Kidney tubule cell (primary cell): ENCODE measurements at regions not wholly inside any gene's neighbourhood (a gene's known extent, or its start where the extent isn't known, plus 50 kb on each side); places are given as distances from the start of the nearest gene placed in this dataset.

ENCODE experiments used
- DNase-seq: peaks from one replicate; pipeline ENCODE4 v3.0.0-alpha.2; 2018; ENCODE audit warnings: low spot score

GRCh38 chr6:10305790-10306415 lies 109.0 kb downstream of the TFAP2A start:
- no peak for DNase-seq

GRCh38 chr6:10303608-10304506 lies 111.0 kb downstream of the TFAP2A start:
- no peak for DNase-seq

GRCh38 chr6:10302566-10303235 lies 112.2 kb downstream of the TFAP2A start:
- DNase-seq: no peak

GRCh38 chr6:10300071-10300470 lies 114.8 kb downstream of the TFAP2A start:
- DNase-seq: peak; percentile 91

GRCh38 chr6:10297832-10298231 lies 117.0 kb downstream of the TFAP2A start:
- DNase-seq: no peak

GRCh38 chr6:10278746-10279145 lies 136.1 kb downstream of the TFAP2A start:
- no peak for DNase-seq

- no peak for DNase-seq
Measured at GRCh38 chr6:10276660-10277287, 138.1 kb downstream of the TFAP2A start.

- peak; percentile 38 for DNase-seq
Measured at GRCh38 chr6:10276106-10276505, 138.8 kb downstream of the TFAP2A start.

GRCh38 chr6:10272591-10272990 lies 142.3 kb downstream of the TFAP2A start:
- DNase-seq: peak; percentile 12

GRCh38 chr6:10271982-10272381 lies 142.9 kb downstream of the TFAP2A start:
- no peak for DNase-seq

GRCh38 chr6:10269814-10270472 lies 144.9 kb downstream of the TFAP2A start:
- DNase-seq: peak; percentile 66

- no peak for DNase-seq
Measured at GRCh38 chr6:10268611-10269310, 146.1 kb downstream of the TFAP2A start.

- no peak for DNase-seq
Measured at GRCh38 chr6:10268111-10268510, 146.8 kb downstream of the TFAP2A start.

- no peak for DNase-seq
Measured at GRCh38 chr6:10266462-10266861, 148.4 kb downstream of the TFAP2A start.

GRCh38 chr6:10266061-10266460 lies 148.8 kb downstream of the TFAP2A start:
- no peak for DNase-seq

GRCh38 chr6:10262505-10262904 lies 152.4 kb downstream of the TFAP2A start:
- no peak for DNase-seq

- no peak for DNase-seq
Measured at GRCh38 chr6:10259671-10260070, 155.2 kb downstream of the TFAP2A start.

- DNase-seq: no peak
Measured at GRCh38 chr6:10258341-10258740, 156.5 kb downstream of the TFAP2A start.

GRCh38 chr6:10256113-10256690 lies 158.7 kb downstream of the TFAP2A start:
- peak; percentile 40 for DNase-seq

- no peak for DNase-seq
Measured at GRCh38 chr6:10250655-10251220, 164.1 kb downstream of the TFAP2A start.
